ENCODE measurements at regions not wholly inside any gene's neighbourhood (a gene's known extent, or its start where the extent isn't known, plus 50 kb on each side); places are given as distances from the start of the nearest gene placed in this dataset.

DNA sequence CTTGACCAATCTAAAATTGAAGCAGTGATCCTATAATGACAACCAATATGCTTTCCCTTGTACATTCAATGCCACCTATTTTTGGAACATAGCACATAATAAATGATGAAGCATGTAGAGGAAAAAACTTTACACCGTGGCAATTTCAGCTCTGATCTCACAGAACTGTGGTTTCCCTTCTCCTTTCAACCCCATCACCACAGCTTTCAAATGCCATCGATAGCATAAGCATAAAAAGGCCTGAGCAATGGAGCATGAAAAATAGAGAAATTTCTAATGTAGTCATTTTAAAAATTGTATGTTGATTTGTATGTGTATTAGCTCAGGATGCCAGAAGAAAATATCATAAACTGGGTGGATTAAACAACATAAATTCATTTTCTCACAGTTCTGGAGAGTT, 406.0 kb upstream of the TMCO5A start:
- no peak for DNase-seq (ENCODE audit: low spot score)

DNA sequence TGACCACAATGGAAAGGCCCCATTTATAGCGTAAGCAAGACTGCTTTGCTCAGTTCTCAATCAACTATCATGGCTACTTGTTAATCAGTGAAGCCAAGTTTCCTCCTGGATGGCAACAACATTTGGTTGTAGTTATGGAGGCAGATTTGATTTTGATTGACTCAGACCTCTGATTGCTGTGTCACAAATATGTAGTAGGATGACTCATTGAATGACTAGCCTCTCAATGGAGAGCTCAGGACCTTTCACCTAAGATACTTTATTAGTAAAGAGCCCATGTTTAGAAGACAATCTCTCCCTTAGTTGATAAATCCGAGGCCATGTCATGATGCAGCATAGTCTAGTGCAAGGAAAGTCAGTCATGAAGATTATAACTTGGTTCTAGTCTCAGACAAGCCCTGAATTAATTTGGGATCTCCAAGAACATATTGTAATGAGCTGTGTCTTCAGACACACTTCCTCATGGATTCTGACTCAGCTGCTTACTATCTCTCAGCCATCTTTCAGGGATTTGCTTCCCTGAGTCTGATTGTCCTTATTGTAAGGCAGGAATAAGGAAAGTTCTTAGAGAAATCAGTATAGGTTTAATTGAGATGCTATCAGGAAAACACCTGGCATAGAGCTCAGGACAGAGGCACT, 397.4 kb upstream of the TMCO5A start:
- intact Hi-C loops (cut with DNase I): no loop called here
- no peak for DNase-seq (ENCODE audit: low spot score)

More for the DNA sequence above, 406.0 kb upstream of the TMCO5A start:
- intact Hi-C loops (cut with DNase I): no loop called here

DNA sequence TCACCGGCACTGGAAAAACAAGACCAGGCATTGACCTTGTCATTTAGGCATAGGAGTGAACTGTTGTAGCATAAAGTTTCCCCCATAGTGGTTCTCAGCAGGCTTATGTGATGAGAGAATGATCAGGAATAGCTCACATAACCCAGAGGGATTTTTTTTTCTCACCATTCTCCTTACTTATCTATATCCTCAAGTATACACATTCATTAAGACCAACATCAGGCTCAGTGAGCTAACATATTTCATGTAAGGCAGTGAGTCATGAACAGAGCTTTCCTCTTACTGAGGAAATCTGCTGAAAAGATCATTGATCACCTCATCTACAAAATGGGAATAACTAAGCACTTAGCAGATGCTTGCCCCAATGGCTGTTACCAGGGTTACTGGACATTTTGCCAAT, 396.6 kb upstream of the TMCO5A start:
- intact Hi-C loops (cut with DNase I): no loop called here

DNA sequence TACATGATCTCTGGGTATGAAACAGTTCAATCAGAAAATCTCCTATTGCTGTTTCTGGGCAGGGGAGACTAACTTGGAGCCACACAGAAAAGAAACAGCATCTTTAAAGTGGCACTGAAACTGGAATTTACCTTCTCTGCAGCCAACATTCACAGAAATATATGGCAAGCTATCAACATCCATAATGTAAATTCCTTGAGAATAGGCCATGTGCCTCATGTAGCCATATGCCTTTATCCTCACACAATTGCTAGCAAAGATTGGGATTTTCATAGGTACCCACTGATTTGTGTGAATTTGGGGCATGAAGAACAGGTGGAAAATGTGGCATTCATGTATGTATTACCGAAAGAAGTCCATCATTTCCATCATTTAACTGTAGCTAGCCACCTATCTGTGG, 386.3 kb upstream of the TMCO5A start:
- DNase-seq (ENCODE audit: low spot score): no peak
- intact Hi-C loops (cut with DNase I): no loop called here

More for the DNA sequence above, 396.6 kb upstream of the TMCO5A start:
- no peak for DNase-seq (ENCODE audit: low spot score)

DNA sequence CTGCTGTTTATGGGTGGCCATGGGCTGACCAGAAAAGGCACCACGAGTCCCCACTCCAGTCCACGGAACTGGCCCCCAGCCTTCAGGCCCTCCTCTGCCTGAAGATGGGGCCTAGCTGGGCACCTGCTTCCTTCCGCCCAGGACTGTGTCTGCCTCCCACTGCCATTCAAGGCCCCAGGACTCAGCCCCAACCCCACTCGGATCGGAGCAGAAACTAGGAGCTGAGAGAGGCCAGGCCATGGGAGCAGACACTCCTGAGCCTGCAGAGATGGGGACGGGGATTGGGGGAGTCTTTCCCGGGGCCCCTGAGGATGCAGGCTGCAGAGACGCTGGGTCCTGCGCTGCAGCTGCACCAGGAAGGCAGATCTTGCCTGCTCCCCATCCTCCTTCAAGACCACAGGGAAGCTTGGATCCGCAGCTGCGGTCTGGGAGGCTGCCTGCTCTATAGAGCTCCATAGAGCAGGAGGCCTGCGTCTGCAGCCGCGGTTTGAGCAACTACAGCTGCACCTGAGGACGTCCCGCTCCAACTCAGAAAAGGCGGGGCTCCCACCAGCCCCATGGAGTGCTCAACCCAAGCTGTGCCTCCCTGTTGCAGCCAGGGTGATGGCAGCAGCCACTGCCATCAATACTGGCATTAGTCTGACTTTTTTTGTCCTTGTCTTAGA, 383.9 kb upstream of the TMCO5A start:
- DNase-seq (ENCODE audit: low spot score): peak; percentile 48
- intact Hi-C loops (cut with DNase I): no loop called here

DNA sequence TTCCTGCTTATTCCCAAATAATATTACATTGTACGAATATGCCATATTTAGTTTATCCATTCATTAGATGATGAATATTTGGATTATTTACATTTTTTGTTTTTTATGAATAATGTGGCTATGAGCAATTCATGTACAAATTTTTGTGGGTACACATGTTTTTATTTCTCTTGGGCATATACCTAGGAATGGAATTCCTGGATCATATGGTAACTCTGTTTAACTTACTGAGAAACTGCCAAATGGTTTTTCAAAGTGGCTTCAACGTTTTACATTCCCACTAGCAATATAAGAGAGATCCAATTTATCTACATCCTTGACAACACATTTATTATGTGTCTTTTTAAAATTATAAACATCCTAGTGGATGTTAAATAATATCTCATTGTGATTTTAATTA, 362.0 kb upstream of the TMCO5A start:
- no peak for DNase-seq (ENCODE audit: low spot score)
- intact Hi-C loops (cut with DNase I): no loop called here

DNA sequence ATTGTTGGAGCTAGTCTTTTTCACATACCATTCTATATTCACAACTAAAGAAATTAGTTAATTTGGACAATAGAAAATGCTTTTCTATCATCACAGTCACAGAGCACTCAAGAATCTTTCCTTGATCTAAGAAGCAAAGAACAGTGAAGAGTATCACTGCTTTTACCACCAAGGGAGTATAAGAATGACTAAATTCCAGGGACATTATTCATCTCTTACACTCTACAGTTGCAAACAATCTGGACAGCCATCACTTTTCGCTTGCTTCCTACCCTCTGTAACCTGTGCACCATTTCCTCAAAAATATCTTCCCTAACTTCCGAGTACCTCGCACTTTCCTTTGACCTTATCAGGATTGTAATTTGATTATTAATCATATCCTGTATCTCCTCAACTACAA, 359.5 kb upstream of the TMCO5A start:
- DNase-seq (ENCODE audit: low spot score): no peak
- intact Hi-C loops (cut with DNase I): no loop called here

DNA sequence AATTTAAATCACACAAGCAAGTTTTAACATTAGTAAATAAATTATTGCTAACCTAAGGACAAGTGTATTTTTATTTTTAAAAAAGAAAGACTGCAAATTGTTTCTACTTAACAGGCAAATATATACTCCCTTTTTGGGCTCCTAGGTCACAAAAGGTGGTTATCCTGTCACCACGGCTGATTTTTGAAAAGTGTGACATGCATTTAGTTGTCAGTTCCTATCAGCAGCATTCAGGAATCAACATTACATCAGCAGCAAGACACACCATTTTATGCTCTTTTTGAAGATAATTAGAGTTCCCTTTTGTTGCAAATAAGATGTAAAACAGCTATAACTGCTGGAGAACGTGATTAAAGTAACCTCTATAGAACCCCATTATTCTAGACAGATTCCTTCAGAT, 357.5 kb upstream of the TMCO5A start:
- DNase-seq (ENCODE audit: low spot score): no peak
- intact Hi-C loops (cut with DNase I): no loop called here

DNA sequence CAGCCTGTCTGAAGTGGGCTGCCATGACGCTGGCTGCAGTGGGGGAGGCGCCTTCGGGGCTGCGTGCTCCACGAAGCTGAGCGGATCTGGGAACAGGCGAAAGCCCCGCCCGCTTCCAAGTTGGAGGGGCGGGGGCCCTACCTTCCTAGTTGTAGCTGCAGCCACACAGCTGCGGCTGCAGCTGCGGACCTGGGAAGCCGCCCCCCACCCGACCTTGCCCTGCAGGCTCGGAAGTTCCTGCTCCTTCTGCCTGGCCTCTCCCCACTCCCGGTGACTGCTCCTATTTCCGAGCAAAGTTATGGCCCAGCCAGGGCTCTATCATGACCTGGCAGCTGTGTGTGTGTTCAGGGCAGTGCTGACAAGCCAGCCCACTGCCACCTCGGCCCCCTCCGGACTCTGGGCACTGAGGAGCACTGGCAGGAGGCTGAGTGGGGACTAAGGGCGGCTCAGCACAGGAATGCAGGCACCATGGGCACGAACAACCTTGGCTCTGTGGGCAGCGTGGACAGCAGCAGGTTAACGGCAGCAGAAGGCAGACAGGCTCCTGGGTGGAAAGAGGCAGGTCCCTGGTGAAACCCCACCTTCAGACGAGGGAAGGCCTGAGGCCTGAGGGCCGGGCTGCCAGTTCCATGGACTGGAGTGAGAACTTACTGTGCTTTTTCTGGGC, 352.4 kb upstream of the TMCO5A start:
- intact Hi-C loops (cut with DNase I): loop anchor here in 1 of 2 donors (2.0 kb wide), 1 partner anchor 65 kb away; no protein-coding TSS in a partner anchor
- DNase-seq (ENCODE audit: low spot score): no peak

DNA sequence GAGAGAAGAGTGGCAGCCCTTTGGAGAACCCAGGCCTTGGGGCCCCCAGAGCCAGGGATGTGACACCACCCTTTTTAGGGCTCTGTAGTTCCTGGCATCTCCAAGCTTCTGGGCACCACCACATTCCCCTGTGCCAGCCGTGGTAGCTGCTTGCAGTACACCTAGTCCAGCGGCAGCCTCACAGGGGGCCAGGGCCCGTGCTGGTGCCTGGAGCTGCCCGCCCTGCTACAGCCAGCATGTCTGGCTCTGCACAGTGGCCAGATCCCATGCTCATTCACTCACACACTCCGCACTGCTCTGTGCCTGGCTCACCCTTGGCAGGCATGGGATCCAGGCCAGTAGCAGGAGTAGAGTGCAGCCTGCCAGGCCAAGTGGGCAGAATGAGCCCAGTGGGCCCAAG, 351.6 kb upstream of the TMCO5A start:
- intact Hi-C loops (cut with DNase I): loop anchor here in 1 of 2 donors (2.0 kb wide), 1 partner anchor 66 kb away; no protein-coding TSS in a partner anchor
- no peak for DNase-seq (ENCODE audit: low spot score)

DNA sequence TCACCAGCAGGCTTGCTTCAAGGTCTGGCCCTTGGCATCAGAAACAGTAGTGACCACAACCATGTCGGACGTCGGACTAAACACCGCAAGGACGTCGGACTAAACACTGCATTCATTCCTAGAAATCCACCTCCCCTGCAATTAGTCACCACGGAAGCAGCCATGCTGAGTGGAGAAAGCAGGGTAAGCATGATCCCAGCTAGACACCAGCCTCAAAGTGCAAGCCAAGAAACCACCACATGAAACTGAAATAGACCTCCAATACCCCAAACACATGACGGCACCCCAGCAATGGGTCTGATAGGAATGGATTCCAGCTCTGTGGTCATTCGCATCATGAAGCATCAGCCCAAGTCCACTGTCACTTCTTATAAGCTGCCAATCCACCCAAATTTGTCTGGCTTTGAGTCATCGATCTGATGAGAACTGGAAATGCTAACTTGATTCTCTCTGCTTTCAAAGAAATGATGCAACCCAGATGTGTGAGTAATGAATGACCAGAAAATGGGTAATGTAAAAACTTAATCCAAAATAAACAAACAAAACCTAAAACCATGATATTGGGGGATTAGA, 348.3 kb upstream of the TMCO5A start:
- intact Hi-C loops (cut with DNase I): no loop called here
- DNase-seq (ENCODE audit: low spot score): no peak

DNA sequence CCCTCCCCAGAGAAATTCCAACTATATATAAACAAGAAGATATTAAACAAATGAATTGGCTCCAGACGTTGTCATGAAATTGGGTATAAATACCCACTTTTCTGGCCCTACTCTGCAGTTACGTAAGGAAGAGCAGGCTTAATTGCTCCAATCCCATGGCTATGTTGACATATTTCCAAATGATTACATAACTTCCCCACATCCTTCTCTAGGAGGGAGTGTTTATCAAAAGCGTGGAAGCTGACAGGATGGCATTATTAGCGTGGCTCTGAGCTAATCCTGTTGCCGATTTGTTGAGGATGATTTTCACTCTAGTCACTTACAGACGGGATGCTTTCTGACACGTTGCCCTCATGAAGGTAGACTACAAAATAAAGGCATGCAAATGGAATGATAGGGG, 347.5 kb upstream of the TMCO5A start:
- intact Hi-C loops (cut with DNase I): no loop called here
- no peak for DNase-seq (ENCODE audit: low spot score)

DNA sequence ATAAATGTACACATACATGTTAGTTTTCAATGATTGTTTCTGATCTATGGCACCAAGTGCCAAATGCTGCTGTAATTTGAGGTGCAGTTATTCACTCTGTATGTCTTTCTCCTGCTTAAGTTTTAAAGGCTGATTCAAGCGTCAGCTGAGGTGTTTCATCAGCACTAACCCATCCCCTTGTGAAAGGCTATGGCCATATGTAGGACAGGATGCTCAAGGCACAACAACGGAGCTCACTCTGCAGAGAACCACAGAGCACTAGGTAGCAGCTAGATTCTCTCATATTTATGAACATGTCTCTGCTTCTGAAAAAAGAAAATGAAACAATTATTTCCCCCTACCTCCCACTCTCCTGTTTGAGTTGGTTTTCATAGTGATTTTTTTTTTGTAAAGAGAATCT, 340.0 kb upstream of the TMCO5A start:
- no peak for DNase-seq (ENCODE audit: low spot score)
- intact Hi-C loops (cut with DNase I): no loop called here

DNA sequence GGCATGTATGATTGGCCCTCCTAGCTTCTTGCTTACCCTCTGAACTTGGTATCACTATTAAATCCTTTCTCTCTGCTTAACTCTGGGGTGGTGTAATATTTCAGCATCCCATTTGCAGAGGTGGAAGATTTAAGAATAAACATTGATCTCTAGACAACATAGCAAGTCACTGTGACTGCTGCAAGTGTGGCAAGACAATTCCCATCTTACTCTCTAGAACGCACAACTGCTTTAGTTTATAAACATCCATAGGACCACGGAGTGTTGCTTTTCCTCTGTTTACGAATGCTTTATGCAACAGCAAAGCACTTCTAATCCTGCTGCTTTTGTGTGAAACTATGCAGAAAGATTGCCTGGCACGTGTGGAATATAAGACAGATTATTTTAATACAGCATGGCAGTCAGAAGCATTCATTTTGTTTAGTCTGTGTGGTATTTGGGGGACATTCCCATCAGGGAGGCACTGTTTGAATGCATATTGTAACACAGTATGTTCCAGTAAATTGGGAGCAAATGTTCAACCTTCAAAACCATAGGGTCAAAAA, 338.9 kb upstream of the TMCO5A start:
- no peak for DNase-seq (ENCODE audit: low spot score)
- intact Hi-C loops (cut with DNase I): no loop called here

DNA sequence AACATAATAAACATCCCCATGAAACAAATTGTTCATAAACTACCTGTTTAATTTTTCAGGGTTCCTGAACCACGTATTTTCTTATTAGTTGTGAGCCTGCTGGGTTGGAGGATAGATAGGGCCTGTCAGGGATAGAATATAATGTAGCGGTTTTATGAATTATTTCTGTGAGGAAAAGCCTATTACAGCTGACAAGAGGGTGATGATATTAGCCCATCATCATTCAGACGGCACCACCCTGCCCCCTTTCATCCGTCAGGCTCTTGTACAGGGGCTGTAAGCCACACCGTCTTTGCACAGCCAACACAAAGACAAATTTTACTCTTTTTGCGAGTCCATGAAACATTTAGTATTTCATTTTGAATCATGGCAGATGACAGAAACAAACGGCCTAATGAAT, 335.3 kb upstream of the TMCO5A start:
- intact Hi-C loops (cut with DNase I): no loop called here
- no peak for DNase-seq (ENCODE audit: low spot score)

DNA sequence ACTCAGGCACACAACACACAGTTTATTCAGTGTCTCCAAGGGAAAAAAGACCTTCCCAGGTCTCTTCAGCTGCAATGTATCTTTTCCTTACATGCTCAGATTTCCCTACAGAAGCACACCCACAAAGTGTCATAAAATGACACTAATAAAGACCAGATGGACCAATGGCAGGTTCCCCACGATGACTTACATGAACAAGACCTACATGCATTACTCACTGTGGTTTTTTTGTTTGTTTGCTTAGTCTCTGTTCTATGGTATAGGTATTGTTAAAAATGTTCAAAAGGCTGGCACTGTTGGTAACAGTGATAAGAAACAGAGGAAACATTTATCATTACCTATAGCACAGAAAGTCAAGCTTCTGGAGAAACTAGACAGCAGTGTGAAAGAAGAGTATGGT, 318.2 kb upstream of the TMCO5A start:
- intact Hi-C loops (cut with DNase I): no loop called here

DNA sequence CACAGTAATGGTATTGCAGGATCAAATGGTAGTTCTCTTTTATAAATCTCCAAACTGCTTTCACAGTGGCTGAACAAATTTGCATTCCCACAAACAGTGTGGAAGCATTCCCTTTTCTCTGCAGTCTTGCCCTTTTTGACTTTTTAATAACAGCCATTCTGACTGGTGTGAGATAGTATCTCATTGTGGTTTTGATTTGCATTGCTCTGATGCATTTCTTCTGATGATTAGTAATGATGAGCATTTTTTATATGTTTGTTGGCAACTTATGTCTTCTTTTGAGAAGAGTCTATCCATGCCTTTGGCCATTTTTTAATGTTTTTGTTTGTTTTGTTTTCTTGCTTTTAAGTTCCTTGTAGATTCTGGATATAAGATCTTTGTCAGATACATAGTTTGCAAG, 316.1 kb upstream of the TMCO5A start:
- intact Hi-C loops (cut with DNase I): no loop called here
- no peak for DNase-seq (ENCODE audit: low spot score)

More for the DNA sequence above, 318.2 kb upstream of the TMCO5A start:
- DNase-seq (ENCODE audit: low spot score): no peak

DNA sequence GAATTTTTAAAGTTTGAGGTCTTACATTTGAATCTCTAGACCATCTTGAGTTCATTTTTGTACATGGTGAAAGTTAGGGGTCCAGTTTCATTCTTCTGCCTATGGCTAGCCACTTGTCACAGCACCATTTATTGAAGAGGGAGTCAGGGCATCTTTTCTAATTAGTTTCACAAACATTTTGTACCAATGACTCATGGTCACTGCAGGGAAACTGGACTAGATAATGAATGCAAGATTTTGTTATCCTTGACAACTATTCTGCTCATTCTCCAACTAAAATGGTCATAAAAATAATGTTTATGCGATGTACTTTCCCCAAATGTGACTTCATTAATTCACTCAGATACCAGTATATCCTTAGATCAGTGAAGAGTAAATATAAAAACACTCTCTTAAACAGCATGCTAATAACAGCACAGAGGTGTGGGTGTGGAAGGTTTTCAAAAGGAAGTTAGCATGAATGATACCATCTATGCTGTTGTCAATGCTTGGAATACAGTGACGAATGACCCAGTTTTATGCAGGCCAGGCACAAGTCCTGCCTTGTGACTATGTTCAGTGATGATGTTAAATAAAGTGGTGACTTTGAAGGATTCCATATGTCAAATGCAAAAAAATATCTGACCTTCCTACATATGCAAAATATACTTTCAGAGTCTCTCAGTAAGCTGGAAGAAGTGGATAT, 314.9 kb upstream of the TMCO5A start:
- DNase-seq (ENCODE audit: low spot score): no peak
- intact Hi-C loops (cut with DNase I): no loop called here

DNA sequence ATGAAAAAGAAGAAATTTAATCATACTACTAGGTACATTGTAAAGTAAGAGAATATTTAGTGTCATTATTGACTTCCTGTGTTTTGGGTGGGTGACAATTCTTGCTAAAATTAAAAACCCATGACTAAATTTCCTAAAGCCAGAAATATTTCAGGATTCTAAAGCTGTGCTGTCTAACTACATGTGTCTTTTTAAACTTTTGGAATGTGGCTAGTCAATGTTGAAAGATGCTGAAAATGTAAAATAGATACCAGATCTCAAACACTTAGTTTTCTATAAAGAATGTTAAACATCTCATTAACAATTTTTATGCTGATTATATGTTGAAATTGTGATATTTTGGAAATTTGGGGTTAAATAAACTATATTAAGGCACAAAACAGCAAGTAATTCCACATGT, 308.9 kb upstream of the TMCO5A start:
- intact Hi-C loops (cut with DNase I): no loop called here
- DNase-seq (ENCODE audit: low spot score): no peak

DNA sequence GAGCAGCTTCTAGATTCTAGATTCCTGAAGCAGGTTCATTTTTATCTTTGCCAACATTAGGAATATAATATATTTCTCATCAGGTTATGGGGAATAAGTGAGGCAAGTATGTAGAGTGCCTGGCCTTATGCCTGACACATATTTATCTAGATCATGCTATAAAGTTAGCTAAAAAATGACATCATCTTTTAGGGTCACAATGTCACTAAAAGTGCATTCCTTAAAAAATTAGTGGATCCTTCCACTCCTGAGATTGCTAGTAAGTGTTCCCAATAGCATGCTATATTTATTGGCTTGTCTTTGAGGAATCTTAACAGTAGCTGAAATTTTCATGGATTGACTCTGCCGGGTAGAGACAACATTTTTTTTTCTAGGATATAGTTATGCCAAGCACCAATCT, 305.9 kb upstream of the TMCO5A start:
- no peak for DNase-seq (ENCODE audit: low spot score)
- intact Hi-C loops (cut with DNase I): no loop called here

All from posterior vena cava (tissue), 2 donors.